K562 (cell line): ENCODE measurements at regions not wholly inside any gene's neighbourhood (a gene's known extent, or its start where the extent isn't known, plus 50 kb on each side); places are given as distances from the start of the nearest gene placed in this dataset.

Experiments
- BACH1 ChIP-seq: fragments of 200-800 bp; sonication (Bioruptor generic); IDR thresholded peaks from 2 replicates; pipeline ENCODE4 v1.6.1; 2016; ENCODE audit warnings: missing genetic modification characterization, missing compliant biosample characterization
- C11orf30 ChIP-seq: fragments of 450-650 bp; IDR thresholded peaks from 2 replicates; pipeline ENCODE4 v1.6.1; 2016; ENCODE audit warnings: low read depth, mild to moderate bottlenecking
- EP300 ChIP-seq: IDR thresholded peaks from 2 replicates; pipeline ENCODE4 v1.6.1; 2012; ENCODE audit warnings: low read length, improper control_type of control experiment
- GTF2E2 ChIP-seq: fragments of 200-800 bp; sonication (Bioruptor generic); IDR thresholded peaks from 2 replicates; pipeline ENCODE4 v1.6.1; 2016; ENCODE audit warnings: missing genetic modification characterization, missing compliant biosample characterization
- JUNB ChIP-seq: fragments of 450-650 bp; formaldehyde crosslinking; conservative IDR thresholded peaks from 2 replicates; pipeline ENCODE4 v1.4.0; 2020; ENCODE audit warnings: mild to moderate bottlenecking
- MED1 ChIP-seq: sonication (generic); formaldehyde crosslinking; IDR thresholded peaks from 2 replicates; pipeline ENCODE4 v1.8.1; 2023; ENCODE audit warnings: missing genetic modification reagents, borderline replicate concordance
- MTA1 ChIP-seq: fragments of 450-650 bp; IDR thresholded peaks from 2 replicates; pipeline ENCODE4 v1.6.1; 2017; ENCODE audit warnings: borderline replicate concordance
- NCOA1 ChIP-seq: fragments of 450-650 bp; IDR thresholded peaks from 2 replicates; pipeline ENCODE4 v1.6.1; 2016; ENCODE audit warnings: low read depth
- POLR2A ChIP-seq: fragments of 450-650 bp; conservative IDR thresholded peaks from 2 replicates; pipeline ENCODE4 v1.6.1; 2016
- POLR2AphosphoS5 ChIP-seq: IDR thresholded peaks from 2 replicates; pipeline ENCODE4 v1.6.1; 2011; ENCODE audit warnings: mild to moderate bottlenecking, low read depth, low read length, moderate library complexity; ENCODE audit not compliant: control insufficient read depth, insufficient read depth
- SUPT5H ChIP-seq: fragments of 450-650 bp; IDR thresholded peaks from 2 replicates; pipeline ENCODE4 v1.6.1; 2016
- ZKSCAN8 ChIP-seq: fragments of 200-800 bp; sonication (Bioruptor generic); IDR thresholded peaks from 2 replicates; pipeline ENCODE4 v1.6.1; 2016; ENCODE audit warnings: missing genetic modification characterization, missing compliant biosample characterization
- ZNF583 ChIP-seq: fragments of 250-450 bp; sonication (Bioruptor Pico); IDR thresholded peaks from 2 replicates; pipeline ENCODE4 v1.4.0; 2020
- TF ChIP-seq, protein P1 (sequence below): sonication (generic); formaldehyde crosslinking; IDR thresholded peaks from 2 replicates; pipeline ENCODE4 v1.9.0; 2022; ENCODE audit warnings: mild to moderate bottlenecking, missing genetic modification reagents

DNA sequence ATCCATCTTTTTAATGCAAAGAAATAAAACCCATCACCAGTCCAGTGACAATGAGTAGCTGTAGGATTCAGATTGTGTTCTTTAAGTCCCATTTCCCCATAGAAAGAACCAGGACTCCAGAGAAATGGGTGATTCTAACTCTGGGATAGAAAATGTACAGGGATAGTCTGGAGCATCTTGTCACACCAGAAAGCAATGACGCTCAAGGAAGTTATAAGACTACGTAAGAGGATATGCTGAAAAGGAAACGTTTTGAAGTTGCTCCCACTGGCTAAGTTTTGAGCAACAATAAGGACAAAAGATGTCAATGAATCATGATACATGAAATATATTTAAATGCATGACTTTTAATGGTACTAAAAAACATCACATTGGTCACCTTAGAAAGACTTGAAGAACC lies 360.1 kb downstream of the DLEU7 start:
- TF ChIP-seq, protein P1, sequence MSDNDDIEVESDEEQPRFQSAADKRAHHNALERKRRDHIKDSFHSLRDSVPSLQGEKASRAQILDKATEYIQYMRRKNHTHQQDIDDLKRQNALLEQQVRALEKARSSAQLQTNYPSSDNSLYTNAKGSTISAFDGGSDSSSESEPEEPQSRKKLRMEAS = no peak
- TF ChIP-seq EP300 = no peak
- no peak for TF ChIP-seq POLR2A
- no peak for TF ChIP-seq JUNB (CRISPR knock-in tag)
- TF ChIP-seq BACH1 (tag) = no peak
- no peak for TF ChIP-seq GTF2E2
- TF ChIP-seq MED1 (CRISPR knock-in tag) = no peak
- TF ChIP-seq POLR2AphosphoS5 = no peak
- TF ChIP-seq SUPT5H = no peak
- no peak for TF ChIP-seq MTA1
- TF ChIP-seq ZNF583 (CRISPR knock-in tag) = no peak
- no peak for TF ChIP-seq NCOA1
- TF ChIP-seq ZKSCAN8 (CRISPR knock-in tag) = no peak
- TF ChIP-seq C11orf30 = no peak
